GM12873 (cell line): ENCODE measurements at regions not wholly inside any gene's neighbourhood (a gene's known extent, or its start where the extent isn't known, plus 50 kb on each side); places are given as distances from the start of the nearest gene placed in this dataset.
A peak's percentile ranks its signal among the peaks of the same experiment; 100 is the strongest.

Source experiments
- CTCF ChIP-seq: IDR thresholded peaks from 2 replicates; pipeline ENCODE4 v1.5.1; 2012; ENCODE audit warnings: low read depth, mild to moderate bottlenecking, moderate library complexity, low read length, control low read depth; ENCODE audit not compliant: insufficient read depth; ENCODE audit errors: missing control alignments

GRCh38 chr5:177934233-177934632 lies 61.8 kb downstream of the PROP1 start:
- TF ChIP-seq CTCF, result peak; percentile 7
